LHCN-M2 (cell line): ENCODE measurements at regions not wholly inside any gene's neighbourhood (a gene's known extent, or its start where the extent isn't known, plus 50 kb on each side); places are given as distances from the start of the nearest gene placed in this dataset.
"Not testable (repeated sequence)": the region's sequence is repeated elsewhere in the genome, so short reads cannot be mapped to it uniquely, and the experiment has no call there.

Experiments used
- DNase-seq: peaks from one replicate; pipeline ENCODE4 v3.0.0-alpha.2; 2012; ENCODE audit warnings: low read depth

GRCh38 chr14:105917136-105917932 lies 391.0 kb downstream of the TMEM121 start:
- DNase-seq: not testable (repeated sequence)

- DNase-seq: no peak
Measured at GRCh38 chr14:105917933-105918436, 391.6 kb downstream of the TMEM121 start.

GRCh38 chr14:105918496-105919262 lies 392.3 kb downstream of the TMEM121 start:
- no peak for DNase-seq

GRCh38 chr14:105919458-105920150 lies 393.2 kb downstream of the TMEM121 start:
- no peak for DNase-seq

GRCh38 chr14:105920151-105920700 lies 393.8 kb downstream of the TMEM121 start:
- DNase-seq: not testable (repeated sequence)

- not testable (repeated sequence) for DNase-seq
Measured at GRCh38 chr14:105920803-105921755, 394.7 kb downstream of the TMEM121 start.

GRCh38 chr14:105921781-105922180 lies 395.4 kb downstream of the TMEM121 start:
- not testable (repeated sequence) for DNase-seq

GRCh38 chr14:105923520-105924191 lies 397.3 kb downstream of the TMEM121 start:
- DNase-seq: not testable (repeated sequence)

GRCh38 chr14:105924951-105925591 lies 398.7 kb downstream of the TMEM121 start:
- DNase-seq: no peak

GRCh38 chr14:105925615-105926372 lies 399.4 kb downstream of the TMEM121 start:
- DNase-seq: no peak

- DNase-seq: no peak
Measured at GRCh38 chr14:105926373-105927095, 400.2 kb downstream of the TMEM121 start.

GRCh38 chr14:105927096-105928060 lies 401.0 kb downstream of the TMEM121 start:
- no peak for DNase-seq

- not testable (repeated sequence) for DNase-seq
Measured at GRCh38 chr14:105928171-105929111, 402.1 kb downstream of the TMEM121 start.

GRCh38 chr14:105929327-105930081 lies 403.1 kb downstream of the TMEM121 start:
- DNase-seq: no peak

- no peak for DNase-seq
Measured at GRCh38 chr14:105930572-105930971, 404.2 kb downstream of the TMEM121 start.
